Globus pallidus (tissue), 1 donor: ENCODE measurements at regions not wholly inside any gene's neighbourhood (a gene's known extent, or its start where the extent isn't known, plus 50 kb on each side); places are given as distances from the start of the nearest gene placed in this dataset.
"Not testable (repeated sequence)": the region's sequence is repeated elsewhere in the genome, so short reads cannot be mapped to it uniquely, and the experiment has no call there.

Source experiments
- DNase-seq: peaks from one replicate; pipeline ENCODE4 v3.0.0-alpha.2; 2015; ENCODE audit warnings: low spot score

GRCh38 chr5:164300295-164300694 lies 794.9 kb downstream of the MAT2B start:
- no peak for DNase-seq

- no peak for DNase-seq
These were observed 795.7 kb downstream of the MAT2B start for GRCh38 chr5:164301136-164301535.

DNA sequence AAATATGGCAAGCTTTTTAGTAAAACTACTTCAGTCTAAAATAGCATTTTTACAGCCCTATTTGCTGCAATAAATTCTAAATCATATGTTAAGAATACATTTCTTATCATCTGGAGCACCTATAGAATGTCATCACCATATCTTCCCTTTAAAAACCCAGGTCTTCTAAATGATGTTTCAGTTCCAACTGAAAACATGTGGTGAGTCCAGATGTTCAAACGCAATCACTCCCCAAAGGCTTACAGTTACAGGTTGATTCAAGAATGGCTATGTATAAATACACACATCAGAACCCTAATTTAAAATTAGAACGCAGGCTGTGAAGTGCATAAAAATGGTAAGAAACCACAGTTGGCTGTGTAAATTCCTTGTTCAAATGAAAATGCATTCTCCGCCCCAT lies 796.3 kb downstream of the MAT2B start:
- DNase-seq: no peak

GRCh38 chr5:164302533-164303235 lies 797.3 kb downstream of the MAT2B start:
- no peak for DNase-seq

DNA sequence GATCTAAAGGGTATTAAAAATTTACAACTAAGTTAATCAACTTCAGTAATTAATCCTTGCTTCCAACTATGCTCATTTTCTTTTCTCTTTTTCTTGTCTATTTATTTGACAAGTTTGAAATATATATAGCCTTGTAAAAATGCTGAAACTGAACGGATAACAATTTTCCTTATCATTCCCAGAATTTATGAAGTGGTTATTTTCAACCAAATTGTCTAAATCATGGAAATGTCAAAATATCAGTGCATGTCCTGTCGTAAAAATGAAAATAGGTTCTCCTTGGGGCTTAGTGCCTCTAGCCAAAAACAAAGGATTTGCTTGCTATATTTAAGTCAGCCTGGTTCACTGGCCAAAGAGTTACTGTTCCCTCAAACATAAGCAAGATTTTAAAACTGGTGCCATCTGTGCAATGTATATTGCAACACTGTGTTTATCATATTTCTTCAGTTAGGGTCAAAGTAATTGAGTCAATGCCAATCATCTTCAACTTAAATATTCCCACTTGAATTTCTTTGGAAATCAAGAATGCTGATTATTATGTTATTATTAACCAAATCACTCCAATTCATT lies 798.3 kb downstream of the MAT2B start:
- no peak for DNase-seq

- DNase-seq: no peak
These were observed 801.2 kb downstream of the MAT2B start for GRCh38 chr5:164306662-164307061.

GRCh38 chr5:164312801-164313200 lies 807.4 kb downstream of the MAT2B start:
- DNase-seq: no peak

GRCh38 chr5:164317676-164318075 lies 812.3 kb downstream of the MAT2B start:
- no peak for DNase-seq

DNA sequence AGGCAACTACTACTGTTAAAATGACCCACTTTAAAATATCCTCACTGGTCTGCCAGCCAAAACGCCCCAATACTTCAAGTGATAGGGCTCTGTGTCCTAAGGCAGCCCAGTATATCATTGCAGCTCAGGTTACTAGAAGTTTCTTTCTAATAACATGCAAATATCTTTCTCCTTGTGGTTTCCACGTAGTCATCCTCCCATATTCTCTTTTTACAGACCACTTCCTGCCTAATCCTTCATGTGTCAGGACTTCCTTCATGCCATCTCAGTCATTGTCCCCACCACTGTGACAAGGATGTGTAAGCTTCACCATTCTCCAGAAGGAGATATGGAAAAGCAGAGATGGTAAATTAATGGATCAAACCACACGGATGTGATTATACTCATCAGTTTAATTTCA lies 813.7 kb downstream of the MAT2B start:
- DNase-seq: no peak

- no peak for DNase-seq
These were observed 818.8 kb downstream of the MAT2B start for GRCh38 chr5:164324239-164324638.

- DNase-seq: no peak
These were observed 820.8 kb downstream of the MAT2B start for GRCh38 chr5:164326219-164326618.

DNA sequence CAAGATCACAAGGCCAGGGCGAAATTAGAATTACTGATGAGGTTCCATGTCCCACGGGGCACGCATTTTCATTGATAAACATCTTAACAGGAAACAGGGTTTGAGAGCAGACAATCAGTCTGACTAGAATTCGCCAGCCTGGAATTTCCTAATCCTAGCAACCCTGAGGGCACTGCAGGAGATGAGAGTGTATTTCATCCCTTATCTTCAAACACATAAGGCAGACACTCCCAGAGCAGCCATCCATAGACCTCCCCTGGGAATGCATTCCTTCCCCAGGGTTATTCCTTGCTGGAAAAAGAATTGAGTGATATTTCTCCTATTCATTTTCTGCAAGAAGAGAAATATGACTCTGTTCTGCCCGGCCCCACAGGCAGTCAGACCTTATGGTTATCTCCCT lies 821.7 kb downstream of the MAT2B start:
- not testable (repeated sequence) for DNase-seq

DNA sequence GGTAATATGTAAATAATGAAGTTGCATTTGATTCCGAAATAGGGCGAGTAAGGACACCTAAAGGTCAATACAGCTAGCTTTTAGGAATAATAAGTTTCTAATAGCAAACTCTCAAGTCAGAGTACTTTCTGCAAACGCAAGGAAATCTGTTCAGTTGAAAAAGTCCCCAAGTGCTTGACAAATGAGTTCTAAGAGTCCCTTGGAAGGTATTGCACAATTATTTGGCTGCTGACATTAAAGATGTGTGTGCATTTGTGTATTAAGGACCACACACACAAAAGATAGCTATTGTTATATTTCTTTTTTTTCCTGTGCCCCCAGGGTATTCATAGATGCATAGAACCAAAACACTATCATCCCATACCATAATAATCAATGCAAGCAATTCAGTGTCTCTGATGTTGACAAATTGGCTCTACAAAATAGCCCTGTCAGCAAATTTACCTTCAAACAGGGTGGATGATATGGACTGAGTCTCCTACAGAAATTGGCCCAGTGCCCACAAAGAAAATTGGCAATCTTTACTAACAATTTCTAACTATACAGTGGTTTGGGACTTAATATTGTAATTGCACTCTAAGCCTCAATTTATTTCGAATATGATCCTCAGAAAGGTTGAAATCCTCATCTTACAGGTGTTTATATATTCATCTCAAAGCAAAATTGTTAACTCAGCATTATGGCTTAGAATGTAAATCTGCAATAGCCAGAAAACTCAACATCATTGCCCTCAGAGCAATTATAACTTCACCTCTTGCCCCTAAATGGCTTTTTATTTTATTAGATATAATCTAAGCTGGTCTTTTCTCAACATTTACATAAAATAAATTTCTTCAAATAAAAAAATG lies 827.2 kb downstream of the MAT2B start:
- DNase-seq: no peak

- no peak for DNase-seq
These were observed 830.4 kb downstream of the MAT2B start for GRCh38 chr5:164335837-164336236.

DNA sequence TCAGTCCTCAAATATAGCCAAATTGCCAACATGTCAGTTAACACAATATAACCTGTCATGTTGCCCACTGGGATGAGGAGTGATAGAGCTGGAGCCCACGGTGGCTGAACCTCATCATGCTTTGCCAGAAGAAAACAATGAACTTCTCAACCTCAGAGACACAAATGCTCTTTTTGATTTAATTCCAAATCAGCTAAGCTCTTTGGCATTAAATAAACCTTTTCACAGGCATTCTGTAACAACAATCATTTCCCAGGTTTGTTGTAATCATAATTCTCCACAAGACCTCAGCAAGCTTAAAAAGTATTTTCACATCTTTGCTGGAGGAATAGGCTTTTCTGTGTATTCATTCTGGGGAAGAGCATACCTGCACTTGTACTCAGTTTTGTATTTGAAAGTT lies 830.9 kb downstream of the MAT2B start:
- no peak for DNase-seq

- DNase-seq: no peak
These were observed 831.5 kb downstream of the MAT2B start for GRCh38 chr5:164336906-164337305.

GRCh38 chr5:164341056-164341619 lies 835.7 kb downstream of the MAT2B start:
- no peak for DNase-seq

- DNase-seq: no peak
These were observed 839.9 kb downstream of the MAT2B start for GRCh38 chr5:164345173-164345849.

- DNase-seq: no peak
These were observed 840.4 kb downstream of the MAT2B start for GRCh38 chr5:164345853-164346252.

- no peak for DNase-seq
These were observed 841.6 kb downstream of the MAT2B start for GRCh38 chr5:164346785-164347630.

- no peak for DNase-seq
These were observed 844.8 kb downstream of the MAT2B start for GRCh38 chr5:164350236-164350635.
